Muscle layer of duodenum (tissue), 2 donors: ENCODE measurements at regions not wholly inside any gene's neighbourhood (a gene's known extent, or its start where the extent isn't known, plus 50 kb on each side); places are given as distances from the start of the nearest gene placed in this dataset.
"Not testable (repeated sequence)": the region's sequence is repeated elsewhere in the genome, so short reads cannot be mapped to it uniquely, and the experiment has no call there.

Experiments used
- H3K27ac ChIP-seq: one replicate; pipeline ENCODE4 v1.7.0; 2013; ENCODE audit warnings: mild to moderate bottlenecking, low read length
- H3K27me3 ChIP-seq: one replicate; pipeline ENCODE4 v1.7.0; 2013; ENCODE audit warnings: low read depth, mild to moderate bottlenecking, control low read depth, low read length
- H3K36me3 ChIP-seq, 2 donors: one replicate each; pipeline ENCODE4 v1.7.0; 2013; ENCODE audit warnings: low read length in 2 of 2, control low read depth in 1 of 2, mild to moderate bottlenecking in 1 of 2; ENCODE audit not compliant: insufficient read depth in 2 of 2, control insufficient read depth in 1 of 2
- H3K4me1 ChIP-seq, 2 donors: one replicate each; pipeline ENCODE4 v1.7.0; 2013; ENCODE audit warnings: low read length in 2 of 2, mild to moderate bottlenecking in 2 of 2, control low read depth in 1 of 2, moderate library complexity in 1 of 2; ENCODE audit not compliant: insufficient read depth in 2 of 2, control insufficient read depth in 1 of 2
- H3K4me3 ChIP-seq, 2 donors: one replicate each; pipeline ENCODE4 v1.7.0; 2013; ENCODE audit warnings: low read length in 2 of 2, low read depth in 1 of 2, mild to moderate bottlenecking in 1 of 2
- H3K9me3 ChIP-seq, 2 donors: one replicate each; pipeline ENCODE4 v1.7.0; 2013; ENCODE audit warnings: low read length in 2 of 2, control low read depth in 1 of 2, mild to moderate bottlenecking in 1 of 2; ENCODE audit not compliant: control insufficient read depth in 1 of 2
- donor health status: healthy.

DNA sequence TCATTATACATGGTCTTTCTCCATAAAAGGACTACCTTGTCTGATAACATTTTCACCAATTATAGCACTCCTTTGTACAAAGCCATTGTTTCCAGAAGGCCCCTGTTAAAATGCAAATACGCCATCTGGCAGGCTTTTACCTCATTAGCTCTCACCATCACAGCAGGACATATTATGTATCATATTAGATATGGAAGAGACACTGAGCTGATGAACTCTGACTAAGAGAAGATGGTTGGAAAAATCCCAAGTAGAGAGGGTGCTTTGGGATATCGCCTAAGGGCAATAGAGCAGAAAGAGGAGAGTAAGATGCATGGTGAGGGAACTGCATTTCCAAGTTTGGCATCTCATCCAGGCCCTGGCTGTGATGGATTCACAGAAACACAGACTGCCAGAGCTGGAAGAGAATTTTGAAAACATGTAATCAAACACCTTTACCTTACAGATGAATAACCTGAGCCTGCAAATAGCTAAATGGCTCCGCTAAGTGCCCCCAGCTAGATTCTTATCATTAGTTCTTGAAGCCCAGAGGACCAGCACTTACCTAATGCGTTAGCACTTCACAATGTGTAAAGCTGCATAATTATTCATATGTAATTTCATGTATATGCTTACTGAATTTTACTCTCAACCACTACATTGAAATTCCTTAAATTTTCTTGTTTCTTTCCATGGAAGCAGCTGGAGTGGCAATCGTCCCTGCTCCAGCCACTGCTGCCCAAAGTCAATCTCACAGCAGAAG is 393.6 kb upstream of the IZUMO3 start:
- Histone ChIP-seq H3K27ac (no peak overlapping the region), H3K9me3 (peaks cover 0 to 2% of the 10 kb centered on the region in 2 donors), H3K4me1 (no peaks in the 10 kb centered on the region), H3K36me3 (no peaks in the 10 kb centered on the region), H3K27me3 (no peaks in the 10 kb centered on the region), H3K4me3 (no peak overlapping the region)

DNA sequence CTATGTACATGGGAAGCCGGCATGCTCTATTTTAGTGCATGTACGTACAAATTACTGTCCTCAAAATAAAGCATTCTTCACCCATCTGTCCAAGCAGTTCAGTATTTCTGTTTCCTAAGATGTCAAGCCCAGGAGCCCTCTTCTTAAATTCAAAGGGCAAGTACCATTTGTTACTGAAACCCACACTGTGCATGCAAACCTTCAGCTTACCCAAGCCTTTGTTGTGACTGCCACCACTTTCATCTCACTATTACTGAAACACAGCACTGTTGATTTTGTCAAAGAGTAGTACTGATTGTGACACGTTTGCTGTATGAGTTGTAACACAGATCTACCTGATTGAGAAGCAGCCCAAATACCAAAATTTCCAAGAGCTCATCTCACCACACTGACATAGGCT is 390.4 kb upstream of the IZUMO3 start:
- Histone ChIP-seq H3K4me1 (no peaks in the 10 kb centered on the region), H3K27me3 (no peaks in the 10 kb centered on the region), H3K4me3 (no peak overlapping the region), H3K36me3 (no peaks in the 10 kb centered on the region), H3K9me3 (peaks cover 0 to 4% of the 10 kb centered on the region in 2 donors), H3K27ac (no peak overlapping the region)

DNA sequence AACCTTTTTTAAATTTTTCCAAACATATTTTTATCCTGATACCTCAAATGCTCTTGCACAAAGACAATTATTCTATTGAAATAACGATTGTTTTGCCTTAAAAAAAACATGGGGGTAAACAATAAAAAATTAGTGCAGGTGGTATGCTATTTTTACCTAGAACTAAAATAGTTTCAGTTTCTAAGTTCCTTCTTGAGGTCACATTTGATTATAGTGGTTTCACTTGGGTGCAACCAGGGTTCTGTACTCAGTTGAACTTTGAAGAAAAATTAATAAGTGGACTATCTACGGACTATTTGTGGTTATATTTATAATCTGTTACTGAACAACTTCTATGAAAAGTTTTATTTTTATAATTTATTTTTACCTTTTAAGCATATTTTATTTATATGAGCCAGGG is 387.1 kb upstream of the IZUMO3 start:
- no peak overlapping the region for H3K27ac ChIP-seq
- no peak overlapping the region for H3K4me3 ChIP-seq
- H3K36me3 ChIP-seq = no peaks in the 10 kb centered on the region
- H3K4me1 ChIP-seq = no peaks in the 10 kb centered on the region
- H3K27me3 ChIP-seq = no peaks in the 10 kb centered on the region
- peaks cover 0 to 4% of the 10 kb centered on the region in 2 donors for H3K9me3 ChIP-seq

DNA sequence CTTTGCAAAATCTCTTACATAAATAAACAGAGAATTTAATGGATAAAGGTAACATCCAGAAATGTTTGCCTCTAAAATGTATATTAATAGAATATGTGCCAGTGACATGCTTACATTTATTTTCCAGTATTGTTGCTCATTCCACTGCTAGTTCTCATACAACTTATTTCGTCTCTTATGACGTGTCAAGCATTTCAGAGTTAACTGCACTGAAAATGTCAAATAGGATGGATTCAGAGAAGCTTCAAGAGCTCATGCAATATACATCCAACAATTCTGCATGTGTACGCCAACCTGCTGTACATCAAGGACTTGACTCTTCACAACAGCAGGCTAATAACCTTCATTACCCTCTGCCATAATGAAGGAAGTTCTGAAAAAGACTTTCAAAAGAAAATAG is 386.2 kb upstream of the IZUMO3 start:
- Histone ChIP-seq H3K36me3 (no peaks in the 10 kb centered on the region), H3K27ac (no peak overlapping the region), H3K9me3 (peaks cover 0 to 4% of the 10 kb centered on the region in 2 donors), H3K4me1 (no peaks in the 10 kb centered on the region), H3K4me3 (no peak overlapping the region), H3K27me3 (no peaks in the 10 kb centered on the region)

DNA sequence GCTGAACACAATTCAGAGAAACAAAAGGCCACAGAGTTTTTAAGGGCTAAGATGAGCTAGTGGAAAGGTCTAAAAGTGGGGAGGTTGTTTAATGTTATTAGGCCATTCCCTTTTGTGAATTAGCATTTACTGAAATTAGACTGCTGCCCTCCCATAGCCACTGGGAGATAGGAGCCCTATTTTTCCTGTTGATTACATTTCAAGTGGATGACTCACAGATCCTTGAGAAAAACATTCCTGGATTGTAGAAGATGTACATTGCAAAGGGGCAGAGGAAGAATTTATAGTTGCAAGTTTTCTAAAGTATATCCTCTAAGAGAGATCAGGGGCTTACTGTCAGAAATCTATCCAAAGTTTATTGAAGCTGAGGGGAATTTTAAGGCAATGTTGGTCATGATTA is 367.1 kb upstream of the IZUMO3 start:
- no peaks in the 10 kb centered on the region for H3K4me1 ChIP-seq
- no peaks in the 10 kb centered on the region for H3K27me3 ChIP-seq
- H3K27ac ChIP-seq = no peak overlapping the region
- no peaks in the 10 kb centered on the region for H3K9me3 ChIP-seq
- H3K36me3 ChIP-seq = no peaks in the 10 kb centered on the region
- H3K4me3 ChIP-seq = no peak overlapping the region

DNA sequence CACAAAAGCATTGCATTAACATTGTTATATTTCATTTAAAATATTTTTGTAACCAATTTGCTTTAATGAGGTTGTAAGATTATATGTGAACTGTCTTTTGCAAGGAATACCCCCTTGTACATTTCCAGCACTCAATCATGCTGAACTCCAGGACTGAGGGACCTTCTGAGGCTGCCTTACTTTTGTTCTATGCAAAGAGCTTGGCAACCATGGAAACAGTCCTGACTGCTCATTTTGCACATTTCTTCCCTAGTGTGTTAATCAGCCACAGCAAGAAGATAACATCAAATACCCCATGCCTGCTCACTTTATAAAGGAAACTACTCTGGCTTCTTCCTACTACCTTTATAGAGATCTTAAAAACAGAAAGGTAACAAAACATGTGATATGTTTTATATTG is 355.6 kb upstream of the IZUMO3 start:
- Histone ChIP-seq H3K4me3 (no peak overlapping the region), H3K4me1 (no peaks in the 10 kb centered on the region), H3K27me3 (no peaks in the 10 kb centered on the region), H3K36me3 (no peaks in the 10 kb centered on the region), H3K27ac (no peak overlapping the region), H3K9me3 (no peaks in the 10 kb centered on the region)

DNA sequence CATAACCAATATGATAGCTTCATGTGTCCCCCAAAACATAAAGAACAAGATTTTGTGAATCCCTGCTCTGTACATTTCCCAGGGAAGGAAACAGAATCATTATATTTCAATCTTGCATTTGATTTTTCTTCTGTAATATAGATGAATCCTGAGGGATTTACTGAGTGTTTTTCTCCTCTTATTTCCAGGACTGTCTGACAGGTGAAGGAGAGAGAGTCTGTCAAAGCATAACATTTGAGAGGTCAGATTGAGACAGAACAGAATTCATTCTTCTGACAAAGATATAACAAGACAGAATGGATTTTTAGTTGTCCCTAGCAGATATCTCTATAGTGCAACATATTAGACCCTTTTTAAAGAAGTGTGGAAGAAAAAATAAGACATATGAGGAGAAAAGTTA is 354.5 kb upstream of the IZUMO3 start:
- no peaks in the 10 kb centered on the region for H3K4me1 ChIP-seq
- no peaks in the 10 kb centered on the region for H3K36me3 ChIP-seq
- no peak overlapping the region for H3K27ac ChIP-seq
- H3K4me3 ChIP-seq = no peak overlapping the region
- no peaks in the 10 kb centered on the region for H3K9me3 ChIP-seq
- no peaks in the 10 kb centered on the region for H3K27me3 ChIP-seq

DNA sequence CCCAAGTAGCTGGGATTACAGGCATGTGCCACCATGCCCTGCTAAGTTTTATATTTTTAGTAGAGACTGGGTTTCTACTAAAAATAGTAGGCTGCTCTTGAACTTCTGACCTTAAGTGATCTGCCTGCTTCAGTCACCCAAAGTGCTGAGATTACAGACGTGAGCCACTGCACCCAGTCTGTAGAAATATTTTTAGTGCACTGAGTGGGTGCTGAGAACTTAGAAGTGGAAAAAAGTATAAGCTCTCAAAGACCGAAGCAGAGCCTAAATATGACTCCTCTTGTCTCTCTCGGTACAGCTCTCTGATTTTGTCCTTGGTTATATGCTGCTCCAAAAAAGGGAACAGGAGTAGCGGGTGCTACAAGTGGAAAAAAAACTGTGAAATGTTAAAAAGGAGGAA is 353.8 kb upstream of the IZUMO3 start:
- H3K27me3 ChIP-seq = no peaks in the 10 kb centered on the region
- no peaks in the 10 kb centered on the region for H3K9me3 ChIP-seq
- no peak overlapping the region for H3K27ac ChIP-seq
- no peak overlapping the region for H3K4me3 ChIP-seq
- no peaks in the 10 kb centered on the region for H3K36me3 ChIP-seq
- no peaks in the 10 kb centered on the region for H3K4me1 ChIP-seq

DNA sequence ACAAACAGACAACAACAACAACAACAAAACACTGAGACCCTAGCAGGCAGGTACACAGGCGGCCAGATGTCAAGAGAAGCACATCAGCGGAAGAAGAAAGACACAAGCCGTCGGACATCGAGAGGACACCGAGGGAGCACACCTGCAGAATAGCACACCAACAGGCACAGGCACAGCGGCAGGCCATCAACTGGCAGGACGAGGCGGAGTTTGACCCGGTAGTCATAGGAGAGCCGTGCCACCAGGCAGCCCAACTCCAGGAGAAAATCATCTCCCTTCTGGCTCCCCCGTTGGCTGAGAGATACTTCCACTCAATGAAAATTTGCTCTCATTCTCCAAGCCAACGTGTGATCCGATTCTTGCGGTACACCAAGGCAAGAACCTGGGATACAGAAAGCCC is 352.1 kb upstream of the IZUMO3 start:
- no peak overlapping the region for H3K4me3 ChIP-seq
- H3K36me3 ChIP-seq = no peaks in the 10 kb centered on the region
- H3K27ac ChIP-seq = no peak overlapping the region
- H3K4me1 ChIP-seq = no peaks in the 10 kb centered on the region
- no peaks in the 10 kb centered on the region for H3K9me3 ChIP-seq
- H3K27me3 ChIP-seq = no peaks in the 10 kb centered on the region

DNA sequence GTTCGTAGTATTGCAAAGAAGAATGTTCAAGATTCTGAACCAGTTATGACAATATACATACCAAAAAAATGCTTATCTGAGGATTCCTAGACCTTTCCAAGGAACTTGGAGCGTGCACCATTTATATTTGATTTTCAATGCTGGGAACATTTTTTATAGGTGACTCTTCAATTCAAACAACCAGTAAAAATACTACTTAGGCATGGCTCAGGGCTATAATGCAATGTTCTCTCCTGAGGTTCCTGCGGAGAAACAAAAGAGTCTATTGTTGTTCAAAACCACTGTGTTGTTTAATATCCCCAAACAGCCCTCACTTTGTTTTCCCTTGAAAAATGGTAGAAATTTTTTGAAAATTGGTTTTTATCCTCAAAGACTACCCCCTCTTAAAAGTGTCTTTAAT is 335.7 kb upstream of the IZUMO3 start:
- Histone ChIP-seq H3K9me3 (no peaks in the 10 kb centered on the region), H3K27ac (no peak overlapping the region), H3K4me1 (no peaks in the 10 kb centered on the region), H3K36me3 (no peaks in the 10 kb centered on the region), H3K27me3 (no peaks in the 10 kb centered on the region), H3K4me3 (no peak overlapping the region)

DNA sequence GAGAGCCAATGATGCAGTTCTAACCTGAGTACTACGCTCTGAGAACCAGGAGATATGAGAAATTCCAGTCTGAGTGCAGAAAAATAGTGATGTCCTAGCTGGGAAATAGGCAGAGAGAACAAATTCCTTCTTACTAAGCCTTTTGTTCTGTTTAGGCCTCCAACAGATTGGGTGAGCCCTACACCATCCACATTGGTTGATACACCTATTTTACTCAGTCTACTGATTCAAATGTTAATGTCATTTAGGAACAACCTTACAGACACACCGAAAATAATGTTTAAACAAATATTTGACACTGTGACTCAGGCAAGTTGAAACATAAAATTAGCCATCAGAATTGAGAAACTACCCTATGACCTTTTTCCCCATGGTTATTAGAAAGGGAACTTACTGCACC is 333.9 kb upstream of the IZUMO3 start:
- H3K4me3 ChIP-seq = no peak overlapping the region

DNA sequence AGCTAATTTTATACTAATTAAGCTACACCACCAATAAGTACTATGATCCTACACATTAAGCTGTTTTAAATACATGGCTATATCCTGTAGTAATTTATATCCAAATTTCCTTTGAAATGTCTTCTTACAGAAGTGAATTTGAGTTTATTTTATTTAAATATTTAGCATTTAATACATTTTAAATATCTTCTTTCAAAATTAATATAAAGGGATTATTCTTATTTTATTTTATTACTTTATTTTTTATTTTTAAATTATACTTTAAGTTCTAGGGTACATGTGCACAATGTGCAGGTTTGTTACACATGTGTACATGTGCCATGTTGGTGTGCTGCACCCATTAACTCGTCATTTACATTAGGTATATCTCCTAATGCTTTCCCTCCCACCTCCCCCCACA is 310.9 kb upstream of the IZUMO3 start:
- H3K36me3 ChIP-seq, H3K27ac ChIP-seq, H3K4me3 ChIP-seq, H3K9me3 ChIP-seq, H3K4me1 ChIP-seq, H3K27me3 ChIP-seq: not testable (repeated sequence)

More for the DNA sequence above, 333.9 kb upstream of the IZUMO3 start:
- no peaks in the 10 kb centered on the region for H3K27me3 ChIP-seq
- H3K36me3 ChIP-seq = no peaks in the 10 kb centered on the region
- no peaks in the 10 kb centered on the region for H3K9me3 ChIP-seq
- no peaks in the 10 kb centered on the region for H3K4me1 ChIP-seq
- H3K27ac ChIP-seq = no peak overlapping the region
